ENCODE measurements at regions not wholly inside any gene's neighbourhood (a gene's known extent, or its start where the extent isn't known, plus 50 kb on each side); places are given as distances from the start of the nearest gene placed in this dataset.

DNA sequence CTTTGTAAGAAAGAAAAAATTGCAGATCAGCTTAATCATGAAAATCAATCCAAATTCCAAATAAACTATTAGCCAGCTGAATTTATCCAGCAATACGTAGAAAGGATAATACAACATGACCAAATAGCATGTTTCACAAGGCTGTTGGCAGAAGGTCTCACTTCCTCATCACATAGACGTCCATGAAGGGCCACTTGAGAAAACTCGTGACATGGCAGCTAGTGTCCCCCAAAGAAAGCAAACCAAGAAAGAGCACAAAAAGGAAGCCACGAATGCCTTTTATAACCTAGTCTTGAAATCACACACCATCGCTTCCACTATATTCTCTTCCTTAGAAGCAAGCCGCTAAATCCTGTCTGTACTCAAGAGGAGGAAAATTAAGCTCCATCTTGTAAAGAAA, 105.6 kb upstream of the NRBF2 start:
- BruUV-seq (replicated peaks) = no TSS peak
- Mint-ChIP-seq H3K9me3 (ENCODE audit: unreplicated experiment) (no peaks in the 10 kb centered on the region), H3K27me3 (ENCODE audit: insufficient read depth, unreplicated experiment) (peaks cover 19% of the 10 kb centered on the region), H3K36me3 (ENCODE audit: insufficient read depth, unreplicated experiment) (no peaks in the 10 kb centered on the region), H3K4me1 (ENCODE audit: low read depth, unreplicated experiment) (no peaks in the 10 kb centered on the region), H3K27ac (ENCODE audit: unreplicated experiment) (no peak overlapping the region), H3K4me3 (ENCODE audit: unreplicated experiment) (no peak overlapping the region)
- Histone ChIP-seq H3K27me3 (replicated peaks; ENCODE audit: control insufficient read depth, insufficient read depth, low read length) (no peaks in the 10 kb centered on the region), H3K9me3 (no peaks in the 10 kb centered on the region; the same call in 1 of the 2 replicates), H3K4me3 (ENCODE audit: low read depth, low read length) (no peak overlapping the region), H3K4me1 (no peaks in the 10 kb centered on the region), H3K36me3 (ENCODE audit: control insufficient read depth, insufficient read depth, low read length) (no peaks in the 10 kb centered on the region)
- DNase-seq = no peak
- CTCF ChIA-PET = no interaction called here
- intact Hi-C loops (cut with micrococcal nuclease; ENCODE audit: unreplicated experiment) = no loop called here
- POLR2A ChIA-PET = no interaction called here
- TF ChIP-seq, protein P1, sequence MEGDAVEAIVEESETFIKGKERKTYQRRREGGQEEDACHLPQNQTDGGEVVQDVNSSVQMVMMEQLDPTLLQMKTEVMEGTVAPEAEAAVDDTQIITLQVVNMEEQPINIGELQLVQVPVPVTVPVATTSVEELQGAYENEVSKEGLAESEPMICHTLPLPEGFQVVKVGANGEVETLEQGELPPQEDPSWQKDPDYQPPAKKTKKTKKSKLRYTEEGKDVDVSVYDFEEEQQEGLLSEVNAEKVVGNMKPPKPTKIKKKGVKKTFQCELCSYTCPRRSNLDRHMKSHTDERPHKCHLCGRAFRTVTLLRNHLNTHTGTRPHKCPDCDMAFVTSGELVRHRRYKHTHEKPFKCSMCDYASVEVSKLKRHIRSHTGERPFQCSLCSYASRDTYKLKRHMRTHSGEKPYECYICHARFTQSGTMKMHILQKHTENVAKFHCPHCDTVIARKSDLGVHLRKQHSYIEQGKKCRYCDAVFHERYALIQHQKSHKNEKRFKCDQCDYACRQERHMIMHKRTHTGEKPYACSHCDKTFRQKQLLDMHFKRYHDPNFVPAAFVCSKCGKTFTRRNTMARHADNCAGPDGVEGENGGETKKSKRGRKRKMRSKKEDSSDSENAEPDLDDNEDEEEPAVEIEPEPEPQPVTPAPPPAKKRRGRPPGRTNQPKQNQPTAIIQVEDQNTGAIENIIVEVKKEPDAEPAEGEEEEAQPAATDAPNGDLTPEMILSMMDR (IDR thresholded peaks at IDR 0.05; ENCODE audit: insufficient read depth in 1 of 2, low read depth in 1 of 2, low read length in 1 of 2, severe bottlenecking in 1 of 2, unreplicated experiment in 1 of 2) = no peak

DNA sequence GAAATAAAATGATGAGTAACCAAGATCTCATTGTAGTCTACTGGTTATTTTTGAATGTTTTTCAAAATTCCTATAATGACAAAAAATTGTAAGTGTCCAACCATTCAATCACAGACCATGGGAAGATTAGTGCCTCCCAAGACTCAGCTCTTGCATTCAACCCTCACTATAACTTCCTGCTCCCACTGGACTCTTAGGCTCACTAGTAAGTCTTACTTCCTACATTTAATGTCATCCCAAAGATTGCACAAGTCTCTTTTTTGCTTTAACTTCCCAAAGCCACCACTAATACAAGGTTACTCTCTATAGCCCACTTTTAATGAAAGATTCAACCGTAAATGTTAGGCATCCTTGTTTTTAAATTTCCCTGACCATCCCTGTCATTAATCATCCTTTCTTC, 111.9 kb upstream of the NRBF2 start:
- intact Hi-C loops (cut with micrococcal nuclease; ENCODE audit: unreplicated experiment) = no loop called here
- TF ChIP-seq, protein P1 (IDR thresholded peaks at IDR 0.05; ENCODE audit: insufficient read depth in 1 of 2, low read depth in 1 of 2, low read length in 1 of 2, severe bottlenecking in 1 of 2, unreplicated experiment in 1 of 2) = no peak
- no peaks in the 10 kb centered on the region for H3K36me3 ChIP-seq (ENCODE audit: control insufficient read depth, insufficient read depth, low read length)
- CTCF ChIA-PET = no interaction called here
- DNase-seq = no peak
- H3K27me3 ChIP-seq (replicated peaks; ENCODE audit: control insufficient read depth, insufficient read depth, low read length) = no peaks in the 10 kb centered on the region
- H3K27me3 Mint-ChIP-seq (ENCODE audit: insufficient read depth, unreplicated experiment) = peaks cover 24% of the 10 kb centered on the region
- no peaks in the 10 kb centered on the region for H3K9me3 ChIP-seq
- H3K36me3 Mint-ChIP-seq (ENCODE audit: insufficient read depth, unreplicated experiment) = no peaks in the 10 kb centered on the region
- no peak overlapping the region for H3K4me3 Mint-ChIP-seq (ENCODE audit: unreplicated experiment)
- H3K27ac Mint-ChIP-seq (ENCODE audit: unreplicated experiment) = no peak overlapping the region
- POLR2A ChIA-PET = no interaction called here
- H3K4me3 ChIP-seq (ENCODE audit: low read depth, low read length) = no peak overlapping the region
- no peaks in the 10 kb centered on the region for H3K4me1 ChIP-seq
- no TSS peak for BruUV-seq (replicated peaks)
- no peaks in the 10 kb centered on the region for H3K9me3 Mint-ChIP-seq (ENCODE audit: unreplicated experiment)
- H3K4me1 Mint-ChIP-seq (ENCODE audit: low read depth, unreplicated experiment) = no peaks in the 10 kb centered on the region

DNA sequence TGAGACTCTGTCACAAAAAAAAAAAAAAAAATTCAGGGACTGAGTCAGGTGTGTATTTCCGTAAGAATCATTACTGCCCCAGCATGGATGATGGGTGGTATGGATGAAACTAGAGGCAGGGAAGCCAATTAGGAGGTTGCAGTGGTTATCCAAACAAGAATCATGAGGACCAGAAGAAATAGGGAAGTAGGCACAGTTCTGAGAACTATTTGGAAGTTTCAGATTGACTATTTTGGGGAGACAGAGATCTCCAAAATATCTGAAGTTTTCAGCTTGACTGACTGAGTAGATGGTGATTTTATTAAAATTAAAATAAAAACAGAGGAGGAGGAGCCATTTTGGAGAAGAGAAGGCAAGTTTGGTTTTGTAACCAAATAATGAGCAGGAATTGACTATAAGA, 119.4 kb upstream of the NRBF2 start:
- no peak overlapping the region for H3K27ac Mint-ChIP-seq (ENCODE audit: unreplicated experiment)
- H3K4me3 ChIP-seq (ENCODE audit: low read depth, low read length) = no peak overlapping the region
- no peak overlapping the region for H3K4me3 Mint-ChIP-seq (ENCODE audit: unreplicated experiment)
- H3K27me3 Mint-ChIP-seq (ENCODE audit: insufficient read depth, unreplicated experiment) = peaks cover 12% of the 10 kb centered on the region
- no peaks in the 10 kb centered on the region for H3K4me1 Mint-ChIP-seq (ENCODE audit: low read depth, unreplicated experiment)
- POLR2A ChIA-PET = no interaction called here
- no peaks in the 10 kb centered on the region for H3K27me3 ChIP-seq (replicated peaks; ENCODE audit: control insufficient read depth, insufficient read depth, low read length)
- CTCF ChIA-PET = interaction anchor here (0.7 to 1.1 kb wide), 2 partner anchors 196 to 307 kb away, joined by 3 to 5 read pairs; no protein-coding TSS in a partner anchor
- intact Hi-C loops (cut with micrococcal nuclease; ENCODE audit: unreplicated experiment) = no loop called here
- TF ChIP-seq, protein P1 (IDR thresholded peaks at IDR 0.05; ENCODE audit: insufficient read depth in 1 of 2, low read depth in 1 of 2, low read length in 1 of 2, severe bottlenecking in 1 of 2, unreplicated experiment in 1 of 2) = no peak
- no peaks in the 10 kb centered on the region for H3K36me3 Mint-ChIP-seq (ENCODE audit: insufficient read depth, unreplicated experiment)
- BruUV-seq (replicated peaks) = no TSS peak
- H3K9me3 ChIP-seq = no peaks in the 10 kb centered on the region
- H3K9me3 Mint-ChIP-seq (ENCODE audit: unreplicated experiment) = no peaks in the 10 kb centered on the region
- H3K4me1 ChIP-seq = no peaks in the 10 kb centered on the region
- H3K36me3 ChIP-seq (ENCODE audit: control insufficient read depth, insufficient read depth, low read length) = no peaks in the 10 kb centered on the region
- DNase-seq = no peak
